Upper lobe of left lung (tissue), 6 donors: ENCODE measurements at regions not wholly inside any gene's neighbourhood (a gene's known extent, or its start where the extent isn't known, plus 50 kb on each side); places are given as distances from the start of the nearest gene placed in this dataset.
"Not testable (repeated sequence)": the region's sequence is repeated elsewhere in the genome, so short reads cannot be mapped to it uniquely, and the experiment has no call there.

Experiments used
- ATAC-seq, 2 donors: fragments of 200-7000 bp; cut with Tn5 transposase; one replicate each; pipeline ENCODE4 v1.9.1; 2022; ENCODE audit warnings: mild to moderate bottlenecking in 2 of 2, moderate library complexity in 2 of 2; ENCODE audit not compliant: low FRiP score in 2 of 2
- DNase-seq, 2 donors: peaks; one replicate each; pipeline ENCODE4 v3.0.0-alpha.2; 2019 to 2020
- H3K27ac ChIP-seq, 4 donors: fragments of 200-600 bp; sonication (generic); one replicate each; pipeline ENCODE4 v1.5.1; 2016 to 2019
- H3K27me3 ChIP-seq, 4 donors: fragments of 200-600 bp; sonication (generic); one replicate each; pipeline ENCODE4 v1.5.1; 2017 to 2019
- H3K36me3 ChIP-seq, 4 donors: fragments of 200-600 bp; sonication (generic); one replicate each; pipeline ENCODE4 v1.5.1; 2016 to 2019
- H3K4me1 ChIP-seq, 4 donors: fragments of 200-600 bp; sonication (generic); one replicate each; pipeline ENCODE4 v1.5.1; 2018 to 2019
- H3K4me3 ChIP-seq, 4 donors: fragments of 200-600 bp; sonication (generic); one replicate each; pipeline ENCODE4 v1.5.1; 2017 to 2019; ENCODE audit warnings: mild to moderate bottlenecking in 2 of 4, moderate library complexity in 1 of 4
- H3K9me3 ChIP-seq, 4 donors: fragments of 200-600 bp; sonication (generic); one replicate each; pipeline ENCODE4 v1.5.1; 2018 to 2019
- CTCF ChIP-seq, 6 experiments: fragments of 450-650 bp in 4 of 6; fragments of 200-600 bp in 2 of 6; sonication (generic) in 2 of 6; IDR thresholded peaks; one replicate each; pipeline ENCODE4 v1.5.1; 2016 to 2019; ENCODE audit warnings: antibody characterized with exemption in 6 of 6
- EP300 ChIP-seq, 4 donors: sonication (generic); formaldehyde crosslinking; IDR thresholded peaks; one replicate each; pipeline ENCODE4 v1.5.1; 2017; ENCODE audit warnings: antibody characterized with exemption in 4 of 4, control low read depth in 2 of 4
- POLR2A ChIP-seq, 4 donors: fragments of 450-650 bp; IDR thresholded peaks; one replicate each; pipeline ENCODE4 v1.5.1; 2016 to 2017; ENCODE audit warnings: antibody characterized with exemption in 4 of 4, mild to moderate bottlenecking in 2 of 4
- POLR2AphosphoS5 ChIP-seq, 2 donors: sonication (generic); formaldehyde crosslinking; IDR thresholded peaks; one replicate each; pipeline ENCODE4 v1.5.1; 2017; ENCODE audit warnings: antibody characterized with exemption in 2 of 2
- WGBS, 2 donors: methylation state at CpG; one replicate each; pipeline ENCODE4 v1.1.5; 2017 to 2018; 5-methylcytosine and 5-hydroxymethylcytosine counted together
- donor health status: DM: no; HTN: no; CAD: no; lungs with moderate emphysema.
- donor health status: DM: no; HTN: yes; CAD: no; lungs with severe emphysema.

- ATAC-seq: no peak
- TF ChIP-seq EP300 (IDR thresholded peaks at IDR 0.05): no peak
- TF ChIP-seq POLR2A (IDR thresholded peaks at IDR 0.05): no peak
- TF ChIP-seq POLR2AphosphoS5 (IDR thresholded peaks at IDR 0.05): no peak
- TF ChIP-seq CTCF (IDR thresholded peaks at IDR 0.05): no peak
- no peak overlapping the region for H3K4me3 ChIP-seq
- DNase-seq: no peak
- H3K27ac ChIP-seq: no peak overlapping the region
- no peaks in the 10 kb centered on the region for H3K27me3 ChIP-seq
- no peaks in the 10 kb centered on the region for H3K9me3 ChIP-seq
- no peaks in the 10 kb centered on the region for H3K36me3 ChIP-seq
- 74 to 75% methylated on average over 6 of the region's 6 CpGs for WGBS, 2 donors
- no peaks in the 10 kb centered on the region for H3K4me1 ChIP-seq
Observed at GRCh38 chr6:121791396-121792315, 356.2 kb downstream of the GJA1 start.

- no peaks in the 10 kb centered on the region for H3K27me3 ChIP-seq
- ATAC-seq: peak in 1 of 2 donors; percentile 66
- 91 to 92% methylated on average over 2 of the region's 2 CpGs for WGBS, 2 donors
Observed at GRCh38 chr6:121794630-121795029, 359.2 kb downstream of the GJA1 start.

GRCh38 chr6:121797598-121797997 lies 362.2 kb downstream of the GJA1 start:
- not testable (repeated sequence) for ATAC-seq, DNase-seq

More at GRCh38 chr6:121794630-121795029, 359.2 kb downstream of the GJA1 start:
- TF ChIP-seq EP300 (IDR thresholded peaks at IDR 0.05) (no peak), POLR2A (IDR thresholded peaks at IDR 0.05) (no peak), CTCF (IDR thresholded peaks at IDR 0.05) (no peak), POLR2AphosphoS5 (IDR thresholded peaks at IDR 0.05) (no peak)
- Histone ChIP-seq H3K27ac (no peak overlapping the region), H3K4me3 (no peak overlapping the region), H3K4me1 (no peaks in the 10 kb centered on the region), H3K36me3 (no peaks in the 10 kb centered on the region), H3K9me3 (peaks cover 0 to 3% (median 0%) of the 10 kb centered on the region in 4 donors)
- DNase-seq: no peak

GRCh38 chr6:121798126-121798525 lies 362.7 kb downstream of the GJA1 start:
- 80 to 94% methylated on average over 1 of the region's 1 CpG for whole genome bisulfite sequencing, 2 donors
- not testable (repeated sequence) for H3K27ac ChIP-seq, H3K4me1 ChIP-seq, DNase-seq, H3K4me3 ChIP-seq, ATAC-seq, H3K27me3 ChIP-seq, H3K36me3 ChIP-seq, H3K9me3 ChIP-seq

More at GRCh38 chr6:121797598-121797997, 362.2 kb downstream of the GJA1 start:
- not testable (repeated sequence) for H3K36me3 ChIP-seq, H3K27ac ChIP-seq, H3K4me1 ChIP-seq, H3K9me3 ChIP-seq, H3K4me3 ChIP-seq, H3K27me3 ChIP-seq
- 93 to 94% methylated on average over 5 to 6 of the region's 6 CpGs for WGBS, 2 donors

- H3K4me1 ChIP-seq: no peaks in the 10 kb centered on the region
- no peaks in the 10 kb centered on the region for H3K27me3 ChIP-seq
- no peak overlapping the region for H3K4me3 ChIP-seq
- ATAC-seq (no peak), DNase-seq (no peak)
- peaks cover 0 to 3% (median 1%) of the 10 kb centered on the region in 4 donors for H3K9me3 ChIP-seq
- no peaks in the 10 kb centered on the region for H3K36me3 ChIP-seq
- TF ChIP-seq CTCF (IDR thresholded peaks at IDR 0.05) (no peak), POLR2AphosphoS5 (IDR thresholded peaks at IDR 0.05) (no peak), EP300 (IDR thresholded peaks at IDR 0.05) (no peak), POLR2A (IDR thresholded peaks at IDR 0.05) (no peak)
- H3K27ac ChIP-seq: no peak overlapping the region
Observed at GRCh38 chr6:121799574-121799973, 364.1 kb downstream of the GJA1 start.

GRCh38 chr6:121800047-121800446 lies 364.6 kb downstream of the GJA1 start:
- Histone ChIP-seq H3K4me1 (no peaks in the 10 kb centered on the region), H3K27ac (no peak overlapping the region), H3K9me3 (peaks cover 0 to 3% (median 1%) of the 10 kb centered on the region in 4 donors), H3K36me3 (no peaks in the 10 kb centered on the region), H3K4me3 (no peak overlapping the region), H3K27me3 (no peaks in the 10 kb centered on the region)
- WGBS, 2 donors: 79 to 95% methylated on average over 1 of the region's 1 CpG
- DNase-seq (no peak), ATAC-seq (no peak)
- no peak for TF ChIP-seq CTCF (IDR thresholded peaks at IDR 0.05)
- no peak for TF ChIP-seq POLR2A (IDR thresholded peaks at IDR 0.05)
- no peak for TF ChIP-seq POLR2AphosphoS5 (IDR thresholded peaks at IDR 0.05)
- TF ChIP-seq EP300 (IDR thresholded peaks at IDR 0.05): no peak
